OCI-LY7 (cell line): ENCODE measurements at regions not wholly inside any gene's neighbourhood (a gene's known extent, or its start where the extent isn't known, plus 50 kb on each side); places are given as distances from the start of the nearest gene placed in this dataset.

Source experiments
- BruUV-seq: library from RNA; stranded (reverse); fragments of 400-500 nt; replicated peaks from 2 replicates; lab custom pipeline; 2021; lab: Mats Ljungman, UMichigan
- CTCF ChIA-PET: fragments of 300-600 bp; sonication (Branson Sonifier 250); formaldehyde crosslinking; loops from one replicate; lab custom pipeline; 2022; ENCODE audit warnings: antibody characterized with exemption; ENCODE audit not compliant: unreplicated experiment; lab: Charles Lee
- POLR2A ChIA-PET: fragments of 300-600 bp; sonication (Branson Sonifier 250); formaldehyde crosslinking; loops from one replicate; lab custom pipeline; 2022; ENCODE audit warnings: antibody characterized with exemption; lab: Charles Lee
- DNase-seq: peaks from one replicate; pipeline ENCODE4 v3.0.0-alpha.2; 2015; ENCODE audit warnings: low spot score
- H2AFZ ChIP-seq: fragments of 200-600 bp; sonication (generic), shearing (Covaris generic); 2 replicates; pipeline ENCODE4 v1.6.1; 2014; ENCODE audit warnings: mild to moderate bottlenecking, antibody characterized with exemption, low read length, moderate library complexity
- H3K27ac ChIP-seq: fragments of 200-600 bp; sonication (generic); 2 replicates; pipeline ENCODE4 v1.5.1; 2014; ENCODE audit warnings: mixed run types, low read depth, mild to moderate bottlenecking, moderate library complexity, low read length, inconsistent platforms; ENCODE audit not compliant: poor library complexity, severe bottlenecking
- H3K36me3 ChIP-seq: fragments of 200-600 bp; sonication (generic); 2 replicates; pipeline ENCODE4 v1.6.1; 2014; ENCODE audit warnings: mild to moderate bottlenecking, antibody characterized with exemption, low read length, moderate library complexity, mixed read lengths; ENCODE audit not compliant: insufficient read depth
- H3K4me1 ChIP-seq: fragments of 200-600 bp; sonication (generic); 2 replicates; pipeline ENCODE4 v1.5.1; 2014; ENCODE audit warnings: mild to moderate bottlenecking, low read length; ENCODE audit not compliant: insufficient read depth, poor library complexity, severe bottlenecking
- H3K4me2 ChIP-seq: fragments of 200-600 bp; sonication (generic); 2 replicates; pipeline ENCODE4 v1.6.1; 2014; ENCODE audit warnings: mild to moderate bottlenecking, low read length
- H3K4me3 ChIP-seq: fragments of 200-600 bp; sonication (generic); 2 replicates; pipeline ENCODE4 v1.5.1; 2014; ENCODE audit warnings: mild to moderate bottlenecking, low read depth, low read length; ENCODE audit not compliant: poor library complexity, severe bottlenecking
- H3K79me2 ChIP-seq: fragments of 200-600 bp; sonication (generic); 2 replicates; pipeline ENCODE4 v1.6.1; 2016; ENCODE audit warnings: low read depth, mild to moderate bottlenecking, low read length, moderate library complexity, mixed read lengths; ENCODE audit not compliant: insufficient read depth
- H3K9me2 ChIP-seq: fragments of 200-600 bp; sonication (generic); 2 replicates; pipeline ENCODE4 v1.6.1; 2016; ENCODE audit warnings: mild to moderate bottlenecking, low read length, mixed read lengths; ENCODE audit not compliant: insufficient read depth
- H3K9me3 ChIP-seq: fragments of 200-600 bp; sonication (generic); 2 replicates; pipeline ENCODE4 v1.6.1; 2014; ENCODE audit warnings: mild to moderate bottlenecking, mixed run types, low read length, mixed read lengths
- H4K20me1 ChIP-seq: fragments of 200-600 bp; sonication (generic); 2 replicates; pipeline ENCODE4 v1.6.1; 2014; ENCODE audit warnings: mild to moderate bottlenecking, antibody characterized with exemption, low read length, moderate library complexity, mixed read lengths; ENCODE audit not compliant: insufficient read depth
- EZH2phosphoT487 ChIP-seq: fragments of 200-600 bp; sonication (generic); IDR thresholded peaks from 2 replicates; pipeline ENCODE4 v1.6.1; 2018; ENCODE audit warnings: low read depth, borderline replicate concordance, mild to moderate bottlenecking, mixed run types, antibody characterized with exemption, low read length, moderate library complexity, mixed read lengths
- intact Hi-C: fragments of 100-400 bp; cut with micrococcal nuclease; formaldehyde crosslinking; loops from one replicate; pipeline ENCODE4 v1.10.0; 2022; ENCODE audit not compliant: unreplicated experiment
- TF ChIP-seq, protein P1 (sequence below): fragments of 200-600 bp; sonication (generic); conservative IDR thresholded peaks from 2 replicates; pipeline ENCODE4 v1.5.1; 2014; ENCODE audit warnings: mild to moderate bottlenecking, antibody characterized with exemption, low read length, moderate library complexity, mixed read lengths

- BruUV-seq = no TSS peak
- Histone ChIP-seq H3K27ac (no peak overlapping the region), H3K4me3 (no peak overlapping the region), H3K79me2 (no peaks in the 10 kb centered on the region), H3K4me1 (no peaks in the 10 kb centered on the region), H4K20me1 (no peaks in the 10 kb centered on the region), H2AFZ (no peak overlapping the region), H3K4me2 (no peak overlapping the region), H3K9me2 (no peaks in the 10 kb centered on the region), H3K9me3 (peaks cover 3% of the 10 kb centered on the region; the same call in 1 of the 2 replicates), H3K36me3 (no peaks in the 10 kb centered on the region)
- intact Hi-C loops = no loop called here
- CTCF ChIA-PET = no interaction called here
- POLR2A ChIA-PET = no interaction called here
- no peak for TF ChIP-seq EZH2phosphoT487
- TF ChIP-seq, protein P1, sequence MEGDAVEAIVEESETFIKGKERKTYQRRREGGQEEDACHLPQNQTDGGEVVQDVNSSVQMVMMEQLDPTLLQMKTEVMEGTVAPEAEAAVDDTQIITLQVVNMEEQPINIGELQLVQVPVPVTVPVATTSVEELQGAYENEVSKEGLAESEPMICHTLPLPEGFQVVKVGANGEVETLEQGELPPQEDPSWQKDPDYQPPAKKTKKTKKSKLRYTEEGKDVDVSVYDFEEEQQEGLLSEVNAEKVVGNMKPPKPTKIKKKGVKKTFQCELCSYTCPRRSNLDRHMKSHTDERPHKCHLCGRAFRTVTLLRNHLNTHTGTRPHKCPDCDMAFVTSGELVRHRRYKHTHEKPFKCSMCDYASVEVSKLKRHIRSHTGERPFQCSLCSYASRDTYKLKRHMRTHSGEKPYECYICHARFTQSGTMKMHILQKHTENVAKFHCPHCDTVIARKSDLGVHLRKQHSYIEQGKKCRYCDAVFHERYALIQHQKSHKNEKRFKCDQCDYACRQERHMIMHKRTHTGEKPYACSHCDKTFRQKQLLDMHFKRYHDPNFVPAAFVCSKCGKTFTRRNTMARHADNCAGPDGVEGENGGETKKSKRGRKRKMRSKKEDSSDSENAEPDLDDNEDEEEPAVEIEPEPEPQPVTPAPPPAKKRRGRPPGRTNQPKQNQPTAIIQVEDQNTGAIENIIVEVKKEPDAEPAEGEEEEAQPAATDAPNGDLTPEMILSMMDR = no peak
- DNase-seq = no peak
These were observed 1030.1 kb upstream of the POU3F3 start for GRCh38 chr2:103823847-103824246.

GRCh38 chr2:103847276-103847675 is 1006.6 kb upstream of the POU3F3 start:
- CTCF ChIA-PET = no interaction called here
- Histone ChIP-seq H3K36me3 (no peaks in the 10 kb centered on the region), H3K9me3 (no peaks in the 10 kb centered on the region), H3K4me2 (no peak overlapping the region), H3K4me1 (no peaks in the 10 kb centered on the region), H3K9me2 (no peaks in the 10 kb centered on the region), H4K20me1 (no peaks in the 10 kb centered on the region), H2AFZ (no peak overlapping the region), H3K27ac (no peak overlapping the region), H3K79me2 (no peaks in the 10 kb centered on the region), H3K4me3 (no peak overlapping the region)
- TF ChIP-seq, protein P1 = no peak
- no peak for TF ChIP-seq EZH2phosphoT487
- no TSS peak for BruUV-seq
- DNase-seq = no peak
- intact Hi-C loops = no loop called here
- POLR2A ChIA-PET = no interaction called here

DNA sequence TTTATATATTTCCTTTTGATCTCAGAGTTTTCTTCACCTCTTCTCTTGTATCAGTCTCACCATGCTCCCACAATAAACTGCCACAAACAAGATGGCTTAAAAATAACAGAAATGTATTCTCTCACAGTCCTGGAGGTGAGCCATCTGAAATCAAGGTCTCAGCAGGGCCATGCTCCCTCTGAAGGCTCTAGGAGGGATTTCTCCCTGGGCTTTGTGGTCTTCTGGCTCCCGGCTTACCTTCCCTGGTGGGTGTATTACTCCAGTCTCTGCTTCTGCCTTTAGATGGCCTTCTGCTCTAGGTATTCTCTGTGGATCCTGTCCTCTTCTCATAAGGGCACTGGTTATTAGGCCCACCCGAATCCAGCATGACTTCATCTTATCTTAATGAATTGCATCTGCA is 994.7 kb upstream of the POU3F3 start:
- no peak for DNase-seq

More for the DNA sequence above, 994.7 kb upstream of the POU3F3 start:
- POLR2A ChIA-PET = no interaction called here
- H3K79me2 ChIP-seq = no peaks in the 10 kb centered on the region
- CTCF ChIA-PET = no interaction called here
- no peaks in the 10 kb centered on the region for H4K20me1 ChIP-seq
- no peak overlapping the region for H3K27ac ChIP-seq
- no peaks in the 10 kb centered on the region for H3K9me2 ChIP-seq
- no peak overlapping the region for H3K4me3 ChIP-seq
- intact Hi-C loops = no loop called here
- H3K4me2 ChIP-seq = no peak overlapping the region
- no TSS peak for BruUV-seq
- no peaks in the 10 kb centered on the region for H3K9me3 ChIP-seq
- TF ChIP-seq EZH2phosphoT487 = no peak
- TF ChIP-seq, protein P1 = no peak
- H2AFZ ChIP-seq = no peak overlapping the region
- H3K4me1 ChIP-seq = no peaks in the 10 kb centered on the region
- H3K36me3 ChIP-seq = no peaks in the 10 kb centered on the region
